H7 (cell line): ENCODE measurements at regions not wholly inside any gene's neighbourhood (a gene's known extent, or its start where the extent isn't known, plus 50 kb on each side); places are given as distances from the start of the nearest gene placed in this dataset.

ENCODE experiments used
- DNase-seq: peaks from one replicate; pipeline ENCODE4 v3.0.0; 2012
- H3K27me3 ChIP-seq: 2 replicates; pipeline ENCODE4 v1.6.0; 2011; ENCODE audit warnings: mild to moderate bottlenecking, low read length; ENCODE audit not compliant: control insufficient read depth, insufficient read depth
- H3K36me3 ChIP-seq: replicated peaks from 2 replicates; pipeline ENCODE4 v1.5.1; 2011; ENCODE audit warnings: low read length; ENCODE audit not compliant: control insufficient read depth, insufficient read depth
- H3K4me3 ChIP-seq: 2 replicates; pipeline ENCODE4 v1.5.1; 2011; ENCODE audit warnings: low read depth, mild to moderate bottlenecking, control low read depth, low read length, moderate library complexity; ENCODE audit not compliant: insufficient read depth

DNA sequence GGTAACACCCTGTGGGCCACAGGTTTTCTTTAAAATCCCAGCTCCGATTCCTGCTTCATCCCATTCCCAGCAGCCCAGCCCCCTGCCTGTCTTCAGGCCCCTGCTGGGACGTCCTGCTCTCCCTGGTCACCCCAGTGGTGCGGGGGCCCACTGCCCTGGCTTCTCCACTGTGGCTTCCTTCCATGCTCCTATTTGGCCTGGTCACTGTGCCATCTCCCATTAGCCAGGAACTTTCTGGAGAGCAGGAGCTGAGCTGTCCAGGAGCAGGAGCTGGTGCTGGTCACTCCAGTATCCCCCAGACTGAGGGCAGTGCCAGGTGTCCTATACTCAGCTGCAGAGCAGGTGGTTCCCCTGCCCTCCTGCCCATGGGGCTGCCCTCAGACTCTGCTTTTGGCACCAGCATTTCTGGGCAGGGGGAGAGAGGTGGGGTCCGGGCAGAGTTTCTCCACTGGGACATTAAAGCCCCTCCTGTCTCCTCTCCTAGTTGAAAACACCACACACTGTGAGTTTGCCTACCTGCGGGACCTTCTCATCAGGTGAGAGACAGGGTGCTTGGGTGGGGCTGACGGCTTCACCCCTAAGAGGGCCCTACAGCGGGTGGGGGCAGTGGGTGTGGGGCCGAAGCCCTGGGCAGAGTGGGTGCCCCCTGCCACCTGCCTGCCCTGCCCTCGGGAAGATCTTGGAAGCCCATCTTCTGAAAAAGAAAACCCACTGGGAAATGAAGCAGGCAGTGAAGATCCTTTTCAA, 356.2 kb downstream of the SEC14L1 start:
- peak; percentile 46 for DNase-seq
- no peak overlapping the region for H3K4me3 ChIP-seq
- H3K27me3 ChIP-seq = no peaks in the 10 kb centered on the region
- H3K36me3 ChIP-seq = peaks cover 14% of the 10 kb centered on the region

DNA sequence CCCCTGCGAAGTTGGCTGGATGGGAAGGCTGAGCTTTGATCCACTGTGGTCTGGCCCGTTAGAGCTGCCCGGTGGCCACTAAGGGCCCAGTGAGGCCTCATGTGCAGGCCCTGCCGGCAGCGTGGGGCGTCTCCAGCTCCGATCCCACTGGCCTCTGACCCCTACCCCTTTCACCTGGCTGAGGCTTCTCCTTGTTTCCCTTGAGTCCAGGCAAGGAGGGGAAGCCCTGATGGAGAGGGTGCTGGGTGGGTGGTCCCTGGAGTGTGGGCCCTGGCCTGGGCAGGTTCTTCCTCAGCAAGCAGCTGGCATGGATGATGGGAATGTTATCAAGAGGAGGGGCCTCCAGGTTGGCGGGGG, 356.8 kb downstream of the SEC14L1 start:
- H3K4me3 ChIP-seq = no peak overlapping the region
- peak; percentile 51 for DNase-seq
- no peaks in the 10 kb centered on the region for H3K27me3 ChIP-seq
- peaks cover 11% of the 10 kb centered on the region for H3K36me3 ChIP-seq

DNA sequence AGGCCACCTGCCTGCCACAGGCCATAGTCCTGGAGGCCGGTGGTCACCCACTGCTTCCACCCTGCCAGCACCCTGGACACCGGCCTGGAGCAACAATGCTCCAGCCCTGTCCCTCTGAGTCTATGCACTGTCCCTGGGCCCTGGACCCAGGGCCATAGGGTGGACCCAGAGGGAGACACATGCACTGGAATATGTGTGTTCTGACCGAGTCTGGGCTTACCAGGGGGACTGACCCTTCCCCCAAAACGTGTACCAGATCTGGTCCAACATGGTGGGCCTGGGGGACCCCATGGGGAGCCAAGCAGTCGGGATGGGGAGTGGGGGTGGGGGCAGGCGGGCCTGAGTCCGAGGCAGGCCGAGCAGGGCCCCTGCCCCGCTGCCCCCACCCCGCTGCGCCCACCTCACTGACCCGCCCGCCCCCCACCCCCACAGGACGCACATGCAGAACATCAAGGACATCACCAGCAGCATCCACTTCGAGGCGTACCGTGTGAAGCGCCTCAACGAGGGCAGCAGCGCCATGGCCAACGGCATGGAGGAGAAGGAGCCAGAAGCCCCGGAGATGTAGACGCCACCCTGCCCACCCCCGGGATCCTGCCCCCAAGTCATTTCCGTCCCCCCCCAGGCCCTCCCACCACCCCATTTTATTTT, 357.4 kb downstream of the SEC14L1 start:
- peak; percentile 51 for DNase-seq
- Histone ChIP-seq H3K27me3 (no peaks in the 10 kb centered on the region), H3K36me3 (peaks cover 9% of the 10 kb centered on the region), H3K4me3 (no peak overlapping the region)

DNA sequence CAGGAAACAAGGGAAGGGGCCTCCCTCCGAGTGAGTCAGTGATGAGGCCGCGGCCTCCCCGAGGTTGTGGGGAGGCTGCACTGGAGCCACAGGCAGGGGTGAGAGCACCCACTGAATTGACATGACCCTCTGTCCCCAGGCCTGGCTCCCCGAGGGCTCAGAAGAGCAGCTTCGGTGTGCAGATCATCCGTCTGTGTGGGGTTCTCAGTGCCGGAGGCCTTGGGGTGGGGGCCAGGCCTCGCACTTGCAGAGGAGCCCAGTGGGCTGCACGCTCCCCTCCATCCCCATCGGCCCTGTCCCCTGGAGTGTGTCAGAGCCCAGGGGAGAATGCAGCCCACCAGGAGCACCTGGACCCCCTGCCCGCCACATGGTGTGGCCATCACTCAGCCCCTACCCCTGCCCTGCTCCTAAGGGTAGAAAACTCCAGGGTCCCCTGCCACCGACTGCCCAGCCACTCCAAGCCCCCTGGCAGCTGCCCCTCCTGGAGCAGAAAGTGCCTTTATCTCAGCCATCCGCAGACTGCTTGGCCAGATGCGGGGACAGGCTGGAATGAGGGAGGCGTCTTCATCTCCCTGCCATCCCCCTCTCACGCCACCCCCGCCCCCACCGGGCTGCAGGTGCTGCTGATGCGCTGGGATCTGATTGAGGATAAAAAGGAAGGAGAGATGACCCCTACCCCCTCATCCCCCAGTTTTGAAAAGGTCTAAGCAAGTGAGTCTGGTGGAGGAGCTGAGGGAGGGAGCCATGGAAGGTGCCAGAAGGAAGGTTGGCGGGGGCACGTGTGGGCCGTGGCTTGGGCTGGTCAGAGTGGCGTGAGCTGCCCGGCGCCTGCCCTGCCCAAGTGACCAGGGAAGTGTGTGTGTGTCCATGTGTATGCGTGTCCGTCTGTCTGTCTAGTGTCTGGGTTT, 358.3 kb downstream of the SEC14L1 start:
- H3K36me3 ChIP-seq = peaks cover 9% of the 10 kb centered on the region
- peak; percentile 65 for DNase-seq
- H3K27me3 ChIP-seq = no peaks in the 10 kb centered on the region
- H3K4me3 ChIP-seq = no peak overlapping the region

DNA sequence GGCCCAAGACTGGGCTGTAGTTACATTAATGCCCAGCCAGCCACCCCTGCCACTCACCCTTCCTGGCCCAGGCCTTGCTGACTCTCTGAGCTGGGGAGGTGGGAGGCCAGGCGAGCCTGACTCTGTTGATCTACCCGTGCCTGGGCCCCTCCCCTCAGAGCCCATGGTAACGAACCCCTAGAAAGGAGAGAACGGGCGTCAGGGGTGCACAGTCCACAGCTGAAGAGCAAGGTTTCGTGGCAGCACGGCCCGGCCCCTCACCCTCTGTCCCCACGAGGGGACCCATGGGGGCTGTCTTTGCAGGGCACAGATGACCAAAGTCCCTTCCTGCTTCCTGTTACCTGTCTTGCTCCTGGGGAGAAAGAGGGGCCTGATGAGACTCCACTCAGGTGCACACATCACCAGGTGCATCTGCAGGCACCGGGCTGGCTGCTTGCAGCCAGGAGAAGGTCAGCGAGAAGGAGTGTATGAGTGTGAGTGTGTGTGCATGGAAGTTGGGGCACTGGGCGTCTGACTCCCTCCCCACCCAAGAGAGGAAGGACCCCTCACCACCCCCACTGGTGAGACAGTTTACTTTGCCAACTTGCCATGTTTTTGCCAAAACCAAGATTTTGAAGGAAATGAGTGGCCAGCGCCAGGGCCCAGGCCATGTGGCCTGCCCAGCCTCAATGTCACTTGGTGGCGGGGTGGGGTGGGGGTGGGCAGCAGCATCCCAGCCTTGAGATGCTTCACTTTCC, 359.1 kb downstream of the SEC14L1 start:
- Histone ChIP-seq H3K4me3 (no peak overlapping the region), H3K27me3 (no peaks in the 10 kb centered on the region), H3K36me3 (peaks cover 7% of the 10 kb centered on the region)
- DNase-seq = peak; percentile 40

DNA sequence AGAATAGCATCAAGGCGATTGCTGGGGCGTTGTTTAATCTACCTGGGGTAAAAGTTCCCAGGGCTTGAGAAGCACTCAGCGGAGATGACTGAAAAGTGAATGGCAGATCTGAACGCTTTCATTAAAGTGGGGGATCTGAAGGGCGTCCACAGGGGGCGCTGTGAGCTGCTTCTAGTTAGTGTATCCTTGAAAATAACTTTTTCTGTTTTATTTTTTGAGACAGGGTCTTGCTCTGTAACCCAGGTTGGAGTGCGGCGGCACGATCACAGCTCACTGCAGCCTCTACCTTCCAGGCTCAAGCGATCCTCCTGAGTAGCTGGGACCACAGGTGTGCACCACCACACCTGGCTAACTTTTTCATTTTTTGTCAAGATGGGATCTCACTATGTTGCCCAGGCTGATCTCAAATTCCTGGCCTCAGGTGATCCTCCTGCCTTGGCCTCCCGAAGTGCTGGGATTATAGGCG, 360.4 kb downstream of the SEC14L1 start:
- Histone ChIP-seq H3K27me3 (no peaks in the 10 kb centered on the region), H3K36me3 (peaks cover 5% of the 10 kb centered on the region), H3K4me3 (no peak overlapping the region)
- peak; percentile 87 for DNase-seq

DNA sequence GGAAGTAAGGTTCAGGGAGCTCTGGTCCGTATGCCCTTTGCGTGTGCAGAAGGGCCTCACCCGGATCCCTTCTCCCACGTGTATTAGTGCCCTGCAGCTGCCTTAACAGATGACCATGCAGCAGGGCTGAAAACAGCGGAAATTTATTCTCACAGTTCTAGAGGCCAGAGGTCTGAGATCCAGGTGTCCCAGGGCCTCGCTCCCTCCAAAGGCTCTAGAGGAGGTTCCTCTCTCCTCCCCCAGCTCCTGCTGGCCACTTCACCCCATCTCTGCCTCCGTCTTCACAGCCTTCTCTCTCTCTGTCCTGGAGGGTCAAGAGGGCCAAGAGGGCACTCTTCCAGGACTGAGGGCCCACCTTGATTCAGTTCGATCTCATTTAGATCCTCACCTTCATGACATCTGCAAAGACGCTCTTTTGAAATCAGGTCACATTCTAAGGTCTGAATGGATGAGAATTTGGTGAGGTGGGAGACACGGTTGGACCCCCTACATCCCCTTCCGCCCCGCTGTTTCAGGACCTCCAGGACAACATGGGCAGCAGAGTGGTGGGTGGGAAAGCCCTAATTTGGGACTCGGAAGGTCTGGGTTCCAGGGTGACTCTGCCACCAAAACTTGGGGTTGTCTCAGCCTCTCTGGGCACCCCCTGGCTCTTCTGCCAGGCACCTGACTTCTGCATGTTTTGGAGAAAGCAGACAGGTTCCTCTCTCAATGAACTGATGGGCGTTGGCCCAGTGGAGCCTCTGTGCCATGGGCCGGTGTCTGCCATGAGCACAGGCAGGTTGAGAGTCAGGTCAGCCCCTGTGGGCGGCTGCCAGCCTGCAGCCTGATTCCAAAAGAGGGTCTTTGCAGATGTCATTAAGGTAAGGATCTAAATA, 361.2 kb downstream of the SEC14L1 start:
- Histone ChIP-seq H3K4me3 (no peak overlapping the region), H3K27me3 (no peaks in the 10 kb centered on the region), H3K36me3 (peaks cover 3% of the 10 kb centered on the region)
- DNase-seq = peak; percentile 35

DNA sequence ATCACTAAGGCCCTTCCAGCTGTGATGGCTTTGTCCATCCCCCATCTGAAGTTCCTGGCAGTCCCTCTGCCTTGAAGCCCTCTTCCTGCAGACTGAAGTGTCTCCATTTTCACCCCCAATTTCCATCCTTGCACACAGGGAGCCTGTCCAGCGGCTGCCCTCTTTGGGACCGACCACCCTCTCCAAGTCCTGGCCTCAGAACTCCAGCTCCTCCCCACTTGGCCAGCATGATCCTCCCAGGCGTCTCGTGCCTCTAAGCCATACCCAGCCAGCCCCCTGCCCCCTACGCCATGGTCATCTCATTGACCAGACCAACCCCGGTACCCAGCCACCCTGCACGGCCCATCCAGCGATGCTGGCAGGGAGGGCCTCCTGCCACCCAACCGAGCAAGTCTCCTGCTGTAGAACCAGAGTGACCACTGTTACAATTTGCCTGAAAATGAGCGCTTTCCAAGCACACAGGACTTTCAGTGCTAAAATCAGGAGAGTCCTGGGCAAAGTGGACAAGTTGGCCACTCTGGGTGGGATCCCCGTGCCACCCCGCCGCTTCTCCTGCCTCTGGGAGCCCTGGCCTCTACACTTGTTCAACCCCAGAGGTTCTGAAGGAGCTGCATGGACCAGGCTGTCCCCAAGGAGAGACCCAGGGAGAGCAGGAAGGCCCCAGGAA, 362.0 kb downstream of the SEC14L1 start:
- Histone ChIP-seq H3K4me3 (no peak overlapping the region), H3K36me3 (peaks cover 3% of the 10 kb centered on the region), H3K27me3 (no peaks in the 10 kb centered on the region)
- peak; percentile 47 for DNase-seq

DNA sequence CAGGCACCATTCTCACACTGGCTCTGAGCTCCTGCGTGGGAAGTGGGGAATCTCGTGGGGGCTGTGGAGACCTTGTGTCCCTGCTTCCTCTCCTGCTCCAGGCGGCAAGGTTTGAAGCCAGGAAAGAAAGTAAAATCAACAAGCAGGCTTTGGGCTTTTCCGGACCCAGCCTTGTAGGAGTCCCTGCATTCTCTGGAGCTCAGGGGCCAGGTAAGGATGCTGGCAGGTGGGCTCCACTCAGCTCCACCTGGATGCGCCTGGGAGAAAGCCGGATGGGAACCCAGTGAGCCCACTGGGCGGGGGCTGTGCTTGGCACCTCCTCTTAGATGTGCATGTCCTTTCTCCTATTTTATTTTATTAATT, 362.5 kb downstream of the SEC14L1 start:
- DNase-seq = peak; percentile 58
- Histone ChIP-seq H3K36me3 (peaks cover 3% of the 10 kb centered on the region), H3K27me3 (no peaks in the 10 kb centered on the region)

DNA sequence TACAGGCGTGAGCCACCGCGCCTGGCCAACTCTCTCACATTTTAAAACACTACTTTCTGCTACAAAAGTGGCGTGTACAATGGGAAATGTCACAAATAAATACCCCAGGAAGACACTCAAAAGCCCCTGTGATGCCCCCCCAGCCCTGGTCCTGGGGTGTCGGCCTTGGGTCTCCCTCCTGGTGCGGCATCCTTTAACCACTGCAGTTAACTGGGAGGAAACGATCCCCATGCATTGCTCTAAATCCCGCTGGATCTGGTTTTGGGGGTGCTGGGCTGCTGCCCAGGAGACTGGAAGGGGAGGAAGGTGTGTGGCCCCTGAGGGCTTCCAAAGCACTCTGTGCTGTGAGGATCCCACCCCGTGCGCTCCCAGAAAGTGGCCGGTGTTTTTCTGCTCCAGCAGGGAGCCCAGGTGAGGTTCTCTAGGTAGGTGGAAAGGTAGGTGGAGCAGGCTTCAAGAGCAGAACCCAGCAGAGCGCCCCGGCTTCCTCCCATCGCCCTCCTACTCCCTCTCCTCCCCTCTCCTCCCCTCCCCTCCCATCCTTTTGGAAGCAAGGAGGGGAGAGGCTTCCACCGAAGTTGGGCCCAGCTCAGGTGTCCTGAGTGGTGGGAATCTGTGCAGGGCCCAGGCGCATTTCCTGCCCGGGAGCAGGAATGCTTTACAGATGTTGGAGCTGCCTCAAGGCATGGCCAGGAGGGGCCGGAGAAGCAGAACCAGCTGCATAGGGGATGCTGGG, 363.3 kb downstream of the SEC14L1 start:
- peak; percentile 78 for DNase-seq
- Histone ChIP-seq H3K4me3 (no peak overlapping the region), H3K27me3 (no peaks in the 10 kb centered on the region), H3K36me3 (peaks cover 2% of the 10 kb centered on the region)

More for the DNA sequence above, 362.5 kb downstream of the SEC14L1 start:
- no peak overlapping the region for H3K4me3 ChIP-seq

DNA sequence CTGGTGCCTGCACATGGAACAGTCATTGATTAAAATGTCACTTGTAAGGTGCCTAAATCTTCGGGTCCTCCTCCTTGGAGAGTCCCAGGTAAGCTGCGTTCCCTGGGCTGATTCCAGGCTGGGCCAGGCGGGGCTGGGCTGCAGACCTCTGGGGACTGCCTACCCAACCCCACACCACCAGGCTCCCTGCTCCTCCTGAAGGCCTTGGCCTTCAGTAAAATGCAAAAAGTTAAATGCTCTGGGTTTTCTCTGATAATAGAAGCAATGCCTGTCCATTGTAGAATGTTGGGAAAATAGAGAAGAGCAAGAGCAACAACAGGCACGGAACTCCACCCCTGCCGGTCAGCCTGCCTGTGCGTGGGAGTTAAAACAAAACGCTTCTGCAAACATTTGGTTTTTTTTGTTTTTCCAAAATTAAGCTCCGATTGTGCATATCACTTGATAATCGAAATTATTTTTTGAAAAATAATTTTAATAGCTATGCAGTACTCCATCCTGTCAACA, 363.9 kb downstream of the SEC14L1 start:
- no peak overlapping the region for H3K4me3 ChIP-seq
- H3K27me3 ChIP-seq = no peaks in the 10 kb centered on the region
- no peak for DNase-seq
- H3K36me3 ChIP-seq = peaks cover 2% of the 10 kb centered on the region

DNA sequence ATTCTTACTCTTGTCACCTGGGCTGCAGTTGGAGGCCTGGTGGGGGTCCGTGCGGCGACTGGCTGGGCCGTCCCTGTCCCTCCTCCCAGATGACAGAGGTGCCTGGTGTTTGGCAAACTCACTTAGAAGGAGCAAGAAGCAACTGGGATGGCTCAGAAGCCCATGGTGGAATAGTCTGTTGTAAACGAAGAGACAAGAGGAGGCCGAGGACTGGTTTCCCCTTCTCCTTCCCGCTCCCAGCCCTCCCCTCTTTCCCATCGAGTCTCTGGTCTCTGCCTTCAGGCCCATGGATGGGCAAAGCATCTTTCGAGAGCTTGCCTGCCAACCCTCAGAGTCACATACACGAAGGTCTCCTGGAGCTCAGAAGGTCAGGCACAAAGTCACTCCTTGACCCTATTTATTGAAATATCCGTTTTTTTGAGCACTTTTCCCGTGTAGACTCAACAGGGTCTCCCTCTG, 364.4 kb downstream of the SEC14L1 start:
- Histone ChIP-seq H3K27me3 (no peaks in the 10 kb centered on the region), H3K36me3 (no peaks in the 10 kb centered on the region; the same call in none of the 2 replicates), H3K4me3 (no peak overlapping the region)
- peak; percentile 52 for DNase-seq
